PC-9 (cell line): ENCODE measurements at regions not wholly inside any gene's neighbourhood (a gene's known extent, or its start where the extent isn't known, plus 50 kb on each side); places are given as distances from the start of the nearest gene placed in this dataset.

Experiments used
- BruUV-seq: library from RNA; stranded (reverse); fragments of 400-500 nt; replicated peaks from 2 replicates; lab custom pipeline; 2021; lab: Mats Ljungman, UMichigan
- CTCF ChIA-PET: fragments of 300-600 bp; sonication (Branson Sonifier 250); formaldehyde crosslinking; loops from one replicate; lab custom pipeline; 2022; ENCODE audit warnings: antibody characterized with exemption; lab: Charles Lee
- POLR2A ChIA-PET: fragments of 300-600 bp; sonication (Branson Sonifier 250); formaldehyde crosslinking; loops from one replicate; lab custom pipeline; 2022; ENCODE audit warnings: antibody characterized with exemption; ENCODE audit not compliant: unreplicated experiment; lab: Charles Lee
- DNase-seq, 2 experiments: peaks; one replicate each; pipeline versions ENCODE4 v3.0.0 to v3.0.0-alpha.2; 2015 to 2022; ENCODE audit warnings: mixed read lengths in 1 of 2
- H2AFZ ChIP-seq: fragments of 200-600 bp; sonication (generic); 2 replicates; pipeline ENCODE4 v1.8.1; 2017; ENCODE audit warnings: antibody characterized with exemption
- H3F3A ChIP-seq: fragments of 200-600 bp; sonication (generic); 2 replicates; pipeline ENCODE4 v1.8.1; 2017; ENCODE audit warnings: antibody characterized with exemption, mild to moderate bottlenecking, low read depth; ENCODE audit not compliant: insufficient read depth
- H3K27ac ChIP-seq: fragments of 200-600 bp; sonication (generic); 2 replicates; pipeline ENCODE4 v1.6.1; 2016; ENCODE audit warnings: mixed run types
- H3K27me3 ChIP-seq: fragments of 200-600 bp; sonication (generic); 2 replicates; pipeline ENCODE4 v1.6.1; 2016; ENCODE audit warnings: low read depth, mixed run types; ENCODE audit not compliant: insufficient read depth
- H3K36me3 ChIP-seq: fragments of 200-600 bp; sonication (generic); 2 replicates; pipeline ENCODE4 v1.6.1; 2016; ENCODE audit warnings: low read depth, mixed run types
- H3K4me1 ChIP-seq: fragments of 200-600 bp; sonication (generic); replicated peaks from 2 replicates; pipeline ENCODE4 v1.6.1; 2016; ENCODE audit warnings: mixed run types; ENCODE audit not compliant: insufficient read depth
- H3K4me2 ChIP-seq: fragments of 200-600 bp; sonication (generic); 2 replicates; pipeline ENCODE4 v1.6.1; 2017; ENCODE audit warnings: mixed run types
- H3K4me3 ChIP-seq: fragments of 200-600 bp; sonication (generic); 2 replicates; pipeline ENCODE4 v1.6.1; 2016; ENCODE audit warnings: mixed run types
- H3K79me2 ChIP-seq: fragments of 200-600 bp; sonication (generic); 2 replicates; pipeline ENCODE4 v1.6.1; 2017; ENCODE audit warnings: low read depth, mixed run types
- H3K9me2 ChIP-seq: fragments of 200-600 bp; sonication (generic); 2 replicates; pipeline ENCODE4 v1.8.1; 2017; ENCODE audit warnings: mild to moderate bottlenecking; ENCODE audit not compliant: insufficient read depth
- H3K9me3 ChIP-seq: fragments of 200-600 bp; sonication (generic); 2 replicates; pipeline ENCODE4 v1.8.1; 2016; ENCODE audit warnings: low read depth; ENCODE audit not compliant: insufficient read depth
- H4K20me1 ChIP-seq: fragments of 200-600 bp; sonication (generic); 2 replicates; pipeline ENCODE4 v1.8.1; 2017; ENCODE audit not compliant: insufficient read depth
- EZH2 ChIP-seq: fragments of 200-600 bp; sonication (generic); IDR thresholded peaks from 2 replicates; pipeline ENCODE4 v1.8.0; 2017; ENCODE audit warnings: antibody characterized with exemption, low read depth
- intact Hi-C: fragments of 100-400 bp; cut with micrococcal nuclease; formaldehyde crosslinking; loops from one replicate; pipeline ENCODE4 v1.10.0; 2022; ENCODE audit not compliant: unreplicated experiment
- TF ChIP-seq, protein P1 (sequence below): fragments of 200-600 bp; sonication (generic); conservative IDR thresholded peaks from 2 replicates; pipeline ENCODE4 v1.6.1; 2017; ENCODE audit warnings: mixed run types, antibody characterized with exemption, mild to moderate bottlenecking, moderate library complexity

- Histone ChIP-seq H3K4me2 (no peak overlapping the region), H3K27me3 (no peaks in the 10 kb centered on the region), H4K20me1 (no peaks in the 10 kb centered on the region), H3K4me1 (peaks cover 11% of the 10 kb centered on the region; the same call in 1 of the 2 replicates), H3K36me3 (no peaks in the 10 kb centered on the region), H3K9me2 (no peaks in the 10 kb centered on the region), H3K27ac (no peak overlapping the region), H3F3A (no peaks in the 10 kb centered on the region), H2AFZ (no peak overlapping the region), H3K4me3 (no peak overlapping the region), H3K9me3 (no peaks in the 10 kb centered on the region; the same call in 1 of the 2 replicates), H3K79me2 (no peaks in the 10 kb centered on the region)
- BruUV-seq, result no TSS peak
- no peak for DNase-seq
- intact Hi-C loops, result loop anchor here (2.0 to 10.0 kb wide), 2 partner anchors 225 to 485 kb away; partner anchors contain the start of gene AREG
- no peak for TF ChIP-seq EZH2
- TF ChIP-seq, protein P1, sequence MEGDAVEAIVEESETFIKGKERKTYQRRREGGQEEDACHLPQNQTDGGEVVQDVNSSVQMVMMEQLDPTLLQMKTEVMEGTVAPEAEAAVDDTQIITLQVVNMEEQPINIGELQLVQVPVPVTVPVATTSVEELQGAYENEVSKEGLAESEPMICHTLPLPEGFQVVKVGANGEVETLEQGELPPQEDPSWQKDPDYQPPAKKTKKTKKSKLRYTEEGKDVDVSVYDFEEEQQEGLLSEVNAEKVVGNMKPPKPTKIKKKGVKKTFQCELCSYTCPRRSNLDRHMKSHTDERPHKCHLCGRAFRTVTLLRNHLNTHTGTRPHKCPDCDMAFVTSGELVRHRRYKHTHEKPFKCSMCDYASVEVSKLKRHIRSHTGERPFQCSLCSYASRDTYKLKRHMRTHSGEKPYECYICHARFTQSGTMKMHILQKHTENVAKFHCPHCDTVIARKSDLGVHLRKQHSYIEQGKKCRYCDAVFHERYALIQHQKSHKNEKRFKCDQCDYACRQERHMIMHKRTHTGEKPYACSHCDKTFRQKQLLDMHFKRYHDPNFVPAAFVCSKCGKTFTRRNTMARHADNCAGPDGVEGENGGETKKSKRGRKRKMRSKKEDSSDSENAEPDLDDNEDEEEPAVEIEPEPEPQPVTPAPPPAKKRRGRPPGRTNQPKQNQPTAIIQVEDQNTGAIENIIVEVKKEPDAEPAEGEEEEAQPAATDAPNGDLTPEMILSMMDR, result no peak
- ChIA-PET POLR2A (no interaction called here), CTCF (no interaction called here)
Observed at GRCh38 chr4:74669702-74670101, 124.6 kb downstream of the BTC start.

DNA sequence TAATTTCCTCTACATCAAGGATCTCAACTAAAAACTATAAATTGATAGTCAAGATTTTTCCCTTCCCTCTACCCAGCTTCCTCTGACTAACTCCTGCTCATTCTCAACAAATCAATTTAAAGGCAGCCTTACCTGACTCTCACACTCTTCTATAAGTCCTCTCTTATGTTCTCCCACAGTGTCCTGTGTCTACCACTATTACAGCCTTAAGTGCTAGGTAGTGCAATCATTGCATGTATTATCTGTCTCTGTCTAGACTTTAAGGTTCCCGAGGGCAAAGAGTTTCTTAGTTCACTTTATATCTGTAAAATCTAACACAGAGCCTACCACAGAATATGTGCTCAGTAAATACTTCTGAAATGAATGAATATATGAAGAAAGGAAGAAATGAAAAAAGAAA lies 123.7 kb downstream of the BTC start:
- H3K4me3 ChIP-seq, result no peak overlapping the region
- no peaks in the 10 kb centered on the region for H3K79me2 ChIP-seq
- TF ChIP-seq, protein P1, result no peak
- no peak for TF ChIP-seq EZH2
- CTCF ChIA-PET, result interaction anchor here (1.0 to 1.1 kb wide), 2 partner anchors 47 to 294 kb away, joined by 4 to 5 read pairs; no protein-coding TSS in a partner anchor
- no peak overlapping the region for H3K4me2 ChIP-seq
- BruUV-seq, result no TSS peak
- H3K9me2 ChIP-seq, result no peaks in the 10 kb centered on the region
- H3K27me3 ChIP-seq, result no peaks in the 10 kb centered on the region
- H3K36me3 ChIP-seq, result no peaks in the 10 kb centered on the region
- H4K20me1 ChIP-seq, result no peaks in the 10 kb centered on the region
- no peaks in the 10 kb centered on the region; the same call in 1 of the 2 replicates for H3K9me3 ChIP-seq
- POLR2A ChIA-PET, result no interaction called here
- peak overlapping the region; percentile 34; the same call in 1 of the 2 replicates for H3K27ac ChIP-seq
- intact Hi-C loops, result loop anchor here (2.0 to 10.0 kb wide), 2 partner anchors 226 to 486 kb away; partner anchors contain the start of gene AREG
- no peak for DNase-seq
- no peaks in the 10 kb centered on the region for H3F3A ChIP-seq
- H2AFZ ChIP-seq, result no peak overlapping the region
- H3K4me1 ChIP-seq, result peaks cover 11% of the 10 kb centered on the region; the same call in 1 of the 2 replicates

GRCh38 chr4:74671080-74671698 lies 123.1 kb downstream of the BTC start:
- peak; percentile 38 to 61 for DNase-seq
- H3F3A ChIP-seq, result no peaks in the 10 kb centered on the region
- H3K4me2 ChIP-seq, result no peak overlapping the region
- no peaks in the 10 kb centered on the region for H3K79me2 ChIP-seq
- intact Hi-C loops, result loop anchor here (1.0 to 10.0 kb wide), 6 partner anchors 48 to 486 kb away; partner anchors contain the start of gene AREG
- no peaks in the 10 kb centered on the region; the same call in 1 of the 2 replicates for H3K9me3 ChIP-seq
- BruUV-seq, result no TSS peak
- ChIA-PET POLR2A (interaction anchor here (0.6 kb wide), 1 partner anchor 10 kb away, joined by 10 read pairs; no protein-coding TSS in a partner anchor), CTCF (interaction anchor here (1.0 to 1.1 kb wide), 3 partner anchors 48 to 350 kb away, joined by 4 to 6 read pairs (median 5); no protein-coding TSS in a partner anchor)
- H3K27ac ChIP-seq, result peak overlapping the region; percentile 34; the same call in 1 of the 2 replicates
- peaks cover 11% of the 10 kb centered on the region; the same call in 1 of the 2 replicates for H3K4me1 ChIP-seq
- no peak overlapping the region for H2AFZ ChIP-seq
- no peaks in the 10 kb centered on the region for H3K27me3 ChIP-seq
- H3K36me3 ChIP-seq, result no peaks in the 10 kb centered on the region
- H3K9me2 ChIP-seq, result no peaks in the 10 kb centered on the region
- no peak overlapping the region for H3K4me3 ChIP-seq
- H4K20me1 ChIP-seq, result no peaks in the 10 kb centered on the region
- TF ChIP-seq, protein P1, result peak; percentile 76
- no peak for TF ChIP-seq EZH2
